ENCODE measurements at regions not wholly inside any gene's neighbourhood (a gene's known extent, or its start where the extent isn't known, plus 50 kb on each side); places are given as distances from the start of the nearest gene placed in this dataset.

DNA sequence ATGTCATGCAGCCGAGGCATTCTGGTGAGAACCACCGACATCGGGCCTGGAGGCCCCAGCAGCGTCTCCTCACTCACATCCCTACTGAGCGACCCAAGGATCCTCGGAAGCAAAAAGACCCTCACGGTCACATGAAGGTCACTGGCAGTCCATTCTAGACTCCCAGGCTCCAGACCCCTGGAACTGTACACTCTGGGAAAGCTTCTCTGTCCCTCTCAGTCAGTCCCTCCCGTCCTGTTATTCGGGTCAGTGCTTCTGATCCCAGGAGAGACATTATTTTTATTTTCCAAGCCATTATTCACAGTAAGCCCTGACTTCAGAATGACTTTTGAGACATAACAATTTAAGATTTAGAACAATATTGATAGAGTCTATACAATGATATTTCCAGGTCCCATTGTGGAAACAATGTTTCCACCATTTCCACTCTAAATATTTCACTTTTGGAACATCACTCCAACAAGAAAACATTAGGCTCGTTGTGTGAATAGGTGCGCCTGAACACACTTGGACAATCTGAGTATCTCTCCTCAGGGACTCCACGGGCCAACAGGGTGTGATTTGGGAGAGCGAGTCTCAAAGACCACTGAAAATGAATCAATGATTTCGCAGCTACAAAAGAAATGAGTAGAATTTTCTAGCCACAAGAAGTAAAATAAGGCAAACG is 199.7 kb downstream of the SOD2 start:
- Mint-ChIP-seq H3K27ac (no peak overlapping the region), H3K9me3 (ENCODE audit: low read depth) (peaks cover 5% of the 10 kb centered on the region), H3K36me3 (no peaks in the 10 kb centered on the region), H3K4me1 (ENCODE audit: low read depth) (no peaks in the 10 kb centered on the region), H3K27me3 (peaks cover 13% of the 10 kb centered on the region), H3K4me3 (no peak overlapping the region)

GRCh38 chr6:159490298-159490937 is 202.6 kb downstream of the SOD2 start:
- Mint-ChIP-seq H3K27ac (no peak overlapping the region), H3K27me3 (peaks cover 7% of the 10 kb centered on the region)

DNA sequence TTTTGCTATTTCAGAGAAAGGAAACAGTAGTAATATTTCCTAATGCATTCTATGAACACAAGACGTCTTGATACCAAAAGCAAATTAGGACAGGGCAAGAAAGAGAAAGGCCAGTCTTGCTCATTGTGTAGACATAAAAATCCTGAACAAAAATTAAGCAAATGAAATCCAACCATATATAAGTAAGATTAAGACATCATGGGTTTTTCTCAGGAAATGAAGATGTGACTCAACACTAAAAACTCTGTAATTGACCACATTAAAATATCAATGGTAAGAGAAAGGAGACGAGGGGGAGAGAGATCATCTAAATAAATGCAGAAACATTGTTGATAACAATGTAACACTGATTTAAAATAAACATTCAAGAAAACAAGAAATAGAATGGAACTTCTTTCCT is 205.4 kb downstream of the SOD2 start:
- Mint-ChIP-seq H3K27ac (no peak overlapping the region), H3K27me3 (peaks cover 9% of the 10 kb centered on the region), H3K36me3 (no peaks in the 10 kb centered on the region), H3K4me1 (ENCODE audit: low read depth) (no peaks in the 10 kb centered on the region), H3K4me3 (no peak overlapping the region), H3K9me3 (ENCODE audit: low read depth) (no peaks in the 10 kb centered on the region)

More at GRCh38 chr6:159490298-159490937, 202.6 kb downstream of the SOD2 start:
- Mint-ChIP-seq H3K4me1 (ENCODE audit: low read depth) (no peaks in the 10 kb centered on the region), H3K36me3 (no peaks in the 10 kb centered on the region), H3K9me3 (ENCODE audit: low read depth) (no peaks in the 10 kb centered on the region), H3K4me3 (no peak overlapping the region)

- Mint-ChIP-seq H3K4me3 (no peak overlapping the region), H3K36me3 (no peaks in the 10 kb centered on the region), H3K4me1 (ENCODE audit: low read depth) (no peaks in the 10 kb centered on the region), H3K27me3 (peaks cover 12% of the 10 kb centered on the region), H3K27ac (no peak overlapping the region), H3K9me3 (ENCODE audit: low read depth) (no peaks in the 10 kb centered on the region)
Measured at GRCh38 chr6:159483259-159483658, 209.8 kb downstream of the SOD2 start.

- Mint-ChIP-seq H3K27ac (no peak overlapping the region), H3K27me3 (peaks cover 16% of the 10 kb centered on the region), H3K4me1 (ENCODE audit: low read depth) (no peaks in the 10 kb centered on the region), H3K4me3 (no peak overlapping the region), H3K36me3 (no peaks in the 10 kb centered on the region), H3K9me3 (ENCODE audit: low read depth) (no peaks in the 10 kb centered on the region)
Measured at GRCh38 chr6:159481897-159482296, 211.1 kb downstream of the SOD2 start.

DNA sequence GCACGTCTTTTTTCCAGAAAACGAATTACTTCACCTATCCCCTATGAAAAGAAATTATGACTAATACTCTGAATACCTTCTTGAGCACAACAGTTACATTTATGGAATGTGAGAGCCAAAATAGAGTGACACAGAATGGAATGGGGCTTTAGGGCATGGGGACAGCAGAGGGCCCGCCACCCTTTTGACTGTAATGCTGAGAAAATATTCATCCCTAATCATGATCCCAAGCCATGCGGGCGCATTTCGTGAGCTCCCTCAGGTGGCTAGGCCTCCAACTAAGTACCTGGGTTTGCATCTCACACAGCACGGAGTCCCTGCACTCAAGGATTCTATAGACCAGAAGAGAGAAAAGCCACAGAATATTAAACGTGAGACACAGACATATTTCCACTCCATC is 212.6 kb downstream of the SOD2 start:
- Mint-ChIP-seq H3K9me3 (ENCODE audit: low read depth) (no peaks in the 10 kb centered on the region), H3K36me3 (no peaks in the 10 kb centered on the region), H3K27me3 (peaks cover 16% of the 10 kb centered on the region), H3K27ac (no peak overlapping the region), H3K4me1 (ENCODE audit: low read depth) (no peaks in the 10 kb centered on the region), H3K4me3 (no peak overlapping the region)

GRCh38 chr6:159479146-159479545 is 213.9 kb downstream of the SOD2 start:
- Mint-ChIP-seq H3K4me1 (ENCODE audit: low read depth) (no peaks in the 10 kb centered on the region), H3K36me3 (no peaks in the 10 kb centered on the region), H3K27me3 (peaks cover 20% of the 10 kb centered on the region), H3K4me3 (no peak overlapping the region), H3K9me3 (ENCODE audit: low read depth) (no peaks in the 10 kb centered on the region), H3K27ac (no peak overlapping the region)

GRCh38 chr6:159473475-159474263 is 219.4 kb downstream of the SOD2 start:
- no peaks in the 10 kb centered on the region for H3K36me3 Mint-ChIP-seq
- H3K4me1 Mint-ChIP-seq (ENCODE audit: low read depth), result no peaks in the 10 kb centered on the region
- H3K4me3 Mint-ChIP-seq, result no peak overlapping the region
- H3K9me3 Mint-ChIP-seq (ENCODE audit: low read depth), result no peaks in the 10 kb centered on the region
- no peak overlapping the region for H3K27ac Mint-ChIP-seq
- peaks cover 13% of the 10 kb centered on the region for H3K27me3 Mint-ChIP-seq

DNA sequence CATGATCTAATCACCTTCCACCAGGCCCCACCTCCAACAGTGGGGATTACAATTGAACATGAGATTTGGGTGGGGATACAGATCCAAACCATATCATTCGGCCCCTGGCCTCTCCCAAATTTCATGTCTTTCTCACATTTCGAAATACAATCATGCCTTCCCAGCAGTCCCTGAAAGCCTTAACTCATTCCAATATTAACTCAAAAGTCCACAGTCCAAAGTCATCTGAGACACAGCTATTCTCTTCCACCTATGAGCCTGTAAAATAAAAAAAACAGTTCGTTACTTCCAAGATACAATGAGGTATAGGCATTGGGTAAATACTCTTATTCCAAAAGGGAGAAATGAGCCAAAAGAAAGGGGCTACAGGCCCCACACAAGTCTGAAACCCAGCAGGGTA is 222.6 kb downstream of the SOD2 start:
- Mint-ChIP-seq H3K9me3 (ENCODE audit: low read depth) (no peaks in the 10 kb centered on the region), H3K36me3 (no peaks in the 10 kb centered on the region), H3K4me1 (ENCODE audit: low read depth) (peaks cover 4% of the 10 kb centered on the region), H3K27me3 (peaks cover 13% of the 10 kb centered on the region), H3K4me3 (no peak overlapping the region), H3K27ac (no peak overlapping the region)

DNA sequence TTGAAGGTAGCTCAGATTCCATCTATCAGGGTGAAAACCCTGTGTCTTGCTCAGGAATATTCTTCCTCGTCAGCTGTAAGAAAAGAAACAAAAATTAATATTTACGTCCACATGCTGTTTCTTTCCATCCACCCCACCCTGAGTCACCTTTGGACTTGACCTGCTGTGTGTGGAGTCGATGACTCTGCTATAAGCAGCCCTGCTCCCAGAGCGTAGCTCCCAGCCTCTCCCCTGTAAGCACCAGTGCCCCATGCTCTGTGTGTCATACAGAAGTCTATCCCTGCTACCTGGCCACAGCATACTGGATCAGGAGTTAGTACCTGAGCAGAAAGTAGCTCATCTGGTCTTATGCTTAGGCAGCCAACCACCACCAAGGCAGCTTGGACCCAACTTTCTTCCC is 223.6 kb downstream of the SOD2 start:
- H3K27ac Mint-ChIP-seq, result no peak overlapping the region
- no peaks in the 10 kb centered on the region for H3K36me3 Mint-ChIP-seq
- H3K4me1 Mint-ChIP-seq (ENCODE audit: low read depth), result peaks cover 4% of the 10 kb centered on the region
- peaks cover 10% of the 10 kb centered on the region for H3K27me3 Mint-ChIP-seq
- no peaks in the 10 kb centered on the region for H3K9me3 Mint-ChIP-seq (ENCODE audit: low read depth)
- H3K4me3 Mint-ChIP-seq, result no peak overlapping the region

DNA sequence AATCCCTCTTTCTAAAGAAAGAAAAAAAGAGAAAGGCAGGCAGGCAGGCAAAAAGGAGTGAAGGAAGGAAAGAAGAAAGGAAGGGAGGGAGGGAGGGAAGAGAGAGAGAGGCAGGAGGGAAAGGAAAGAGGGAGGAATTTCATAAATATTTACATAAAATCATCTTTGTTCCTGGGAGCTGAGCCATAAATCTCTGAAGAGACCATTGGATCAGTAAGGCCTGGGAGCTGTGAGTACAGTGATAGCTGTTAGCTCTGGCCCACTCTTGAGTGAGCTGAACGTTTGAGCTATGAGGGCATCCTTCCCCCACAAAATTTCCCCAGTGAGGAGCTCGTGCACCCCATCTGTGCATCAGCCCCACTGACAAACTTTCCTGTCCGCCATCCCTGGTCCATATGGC is 224.0 kb downstream of the SOD2 start:
- Mint-ChIP-seq H3K36me3 (no peaks in the 10 kb centered on the region), H3K4me3 (no peak overlapping the region), H3K9me3 (ENCODE audit: low read depth) (no peaks in the 10 kb centered on the region), H3K27me3 (peaks cover 10% of the 10 kb centered on the region), H3K4me1 (ENCODE audit: low read depth) (peaks cover 4% of the 10 kb centered on the region), H3K27ac (no peak overlapping the region)

- Mint-ChIP-seq H3K4me3 (no peak overlapping the region), H3K27ac (no peak overlapping the region), H3K27me3 (peaks cover 10% of the 10 kb centered on the region), H3K9me3 (ENCODE audit: low read depth) (no peaks in the 10 kb centered on the region), H3K4me1 (ENCODE audit: low read depth) (peaks cover 4% of the 10 kb centered on the region), H3K36me3 (no peaks in the 10 kb centered on the region)
Measured at GRCh38 chr6:159467473-159468041, 225.5 kb downstream of the SOD2 start.

- Mint-ChIP-seq H3K4me3 (no peak overlapping the region), H3K9me3 (ENCODE audit: low read depth) (no peaks in the 10 kb centered on the region), H3K36me3 (no peaks in the 10 kb centered on the region), H3K4me1 (ENCODE audit: low read depth) (peaks cover 4% of the 10 kb centered on the region), H3K27ac (no peak overlapping the region), H3K27me3 (peaks cover 10% of the 10 kb centered on the region)
Measured at GRCh38 chr6:159466926-159467325, 226.1 kb downstream of the SOD2 start.

DNA sequence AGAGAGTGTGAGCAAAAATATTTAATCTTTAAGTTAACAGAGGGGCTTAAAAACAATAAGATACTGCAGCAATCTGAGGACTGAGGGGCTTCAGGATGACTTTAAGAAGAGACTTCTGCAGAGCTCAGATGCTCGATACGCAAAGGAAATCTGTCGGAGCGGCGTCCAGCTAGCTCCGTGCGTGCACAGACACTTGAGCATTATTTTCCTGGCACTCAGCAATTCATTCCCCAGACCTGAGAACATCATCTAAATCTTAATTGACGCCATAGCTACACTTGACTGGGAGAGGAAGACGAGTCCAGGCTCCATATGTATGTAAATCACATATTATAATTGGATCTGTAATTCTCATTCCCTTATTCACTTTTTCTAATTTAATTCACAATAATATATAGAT is 228.2 kb downstream of the SOD2 start:
- Mint-ChIP-seq H3K4me1 (ENCODE audit: low read depth) (peaks cover 4% of the 10 kb centered on the region), H3K27me3 (peaks cover 7% of the 10 kb centered on the region), H3K9me3 (ENCODE audit: low read depth) (no peaks in the 10 kb centered on the region), H3K36me3 (no peaks in the 10 kb centered on the region), H3K4me3 (no peak overlapping the region), H3K27ac (no peak overlapping the region)
